ENCODE measurements at regions not wholly inside any gene's neighbourhood (a gene's known extent, or its start where the extent isn't known, plus 50 kb on each side); places are given as distances from the start of the nearest gene placed in this dataset.

DNA sequence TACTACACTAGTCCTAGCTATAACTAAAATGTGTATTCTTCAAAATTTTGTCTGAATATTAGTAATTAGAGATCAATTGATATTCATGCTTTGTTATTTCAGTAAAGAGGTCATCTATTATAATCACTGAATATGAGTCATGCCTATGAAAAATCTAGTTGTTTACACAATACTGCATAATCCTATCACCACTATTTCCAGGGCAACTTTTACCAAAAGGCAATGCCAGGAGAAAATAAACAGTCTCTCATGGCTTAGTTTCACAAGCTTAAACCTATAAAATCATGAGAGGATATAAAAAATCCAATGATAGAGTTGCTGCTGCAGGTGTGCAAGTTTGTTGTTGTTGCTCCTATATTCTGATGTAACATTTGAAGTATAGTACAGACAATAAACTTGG, 149.9 kb upstream of the COL1A2 start:
- Histone ChIP-seq H3K4me1 (no peaks in the 10 kb centered on the region), H3K27me3 (no peaks in the 10 kb centered on the region), H3K27ac (no peak overlapping the region), H3K9me3 (no peaks in the 10 kb centered on the region), H3K36me3 (no peaks in the 10 kb centered on the region), H3K4me3 (no peak overlapping the region)
- no peak for TF ChIP-seq POLR2A (IDR thresholded peaks at IDR 0.05)
- no peak for TF ChIP-seq EP300 (IDR thresholded peaks at IDR 0.05)
- TF ChIP-seq, protein P1, sequence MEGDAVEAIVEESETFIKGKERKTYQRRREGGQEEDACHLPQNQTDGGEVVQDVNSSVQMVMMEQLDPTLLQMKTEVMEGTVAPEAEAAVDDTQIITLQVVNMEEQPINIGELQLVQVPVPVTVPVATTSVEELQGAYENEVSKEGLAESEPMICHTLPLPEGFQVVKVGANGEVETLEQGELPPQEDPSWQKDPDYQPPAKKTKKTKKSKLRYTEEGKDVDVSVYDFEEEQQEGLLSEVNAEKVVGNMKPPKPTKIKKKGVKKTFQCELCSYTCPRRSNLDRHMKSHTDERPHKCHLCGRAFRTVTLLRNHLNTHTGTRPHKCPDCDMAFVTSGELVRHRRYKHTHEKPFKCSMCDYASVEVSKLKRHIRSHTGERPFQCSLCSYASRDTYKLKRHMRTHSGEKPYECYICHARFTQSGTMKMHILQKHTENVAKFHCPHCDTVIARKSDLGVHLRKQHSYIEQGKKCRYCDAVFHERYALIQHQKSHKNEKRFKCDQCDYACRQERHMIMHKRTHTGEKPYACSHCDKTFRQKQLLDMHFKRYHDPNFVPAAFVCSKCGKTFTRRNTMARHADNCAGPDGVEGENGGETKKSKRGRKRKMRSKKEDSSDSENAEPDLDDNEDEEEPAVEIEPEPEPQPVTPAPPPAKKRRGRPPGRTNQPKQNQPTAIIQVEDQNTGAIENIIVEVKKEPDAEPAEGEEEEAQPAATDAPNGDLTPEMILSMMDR (IDR thresholded peaks at IDR 0.05) = no peak
- no peak for TF ChIP-seq POLR2AphosphoS5 (IDR thresholded peaks at IDR 0.05)
- ATAC-seq = no peak

DNA sequence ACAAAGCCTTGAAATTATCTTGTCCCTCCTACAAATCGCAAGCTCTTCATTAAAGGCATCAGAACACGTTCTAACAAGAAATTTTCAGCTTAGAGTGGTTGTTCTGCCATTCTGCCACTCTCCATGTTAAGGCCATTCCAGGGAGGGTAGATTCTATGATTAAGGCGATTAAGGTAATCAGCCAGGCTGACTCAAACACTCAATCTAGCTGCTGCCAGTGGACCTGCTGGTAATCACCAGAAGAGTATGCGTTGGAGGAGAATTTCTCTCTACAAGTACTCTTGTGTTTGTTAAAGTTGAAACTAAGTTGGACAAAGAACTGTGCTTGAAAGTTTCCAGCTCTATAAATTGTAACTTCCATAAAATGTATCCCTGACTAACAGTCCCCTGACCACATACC, 149.2 kb upstream of the COL1A2 start:
- WGBS, 2 donors (ENCODE audit: low coverage in 1 of 2) = 75 to 77% methylated on average over 2 to 4 of the region's 4 CpGs
- no peak for ATAC-seq

DNA sequence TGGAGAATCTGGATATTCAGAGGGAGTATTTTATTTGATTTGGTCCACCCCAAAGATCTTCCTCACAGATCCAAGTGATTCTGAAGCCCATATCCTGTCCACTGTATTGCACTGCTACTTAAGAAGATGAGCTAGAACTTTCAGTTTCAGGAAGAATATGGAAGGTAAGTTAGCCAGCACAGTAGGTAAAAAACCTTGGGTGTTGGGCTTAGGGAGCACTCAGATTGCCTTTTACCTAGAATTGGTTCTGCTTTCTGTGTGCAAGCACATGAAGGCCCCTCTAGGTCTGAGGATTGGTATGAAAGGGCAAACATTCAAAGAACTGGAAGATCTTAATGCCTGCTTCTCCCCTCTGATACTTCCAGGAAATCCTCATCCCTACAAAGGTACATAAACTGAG, 146.7 kb upstream of the COL1A2 start:
- TF ChIP-seq POLR2A (IDR thresholded peaks at IDR 0.05) = no peak
- TF ChIP-seq EP300 (IDR thresholded peaks at IDR 0.05) = no peak
- no peak for TF ChIP-seq POLR2AphosphoS5 (IDR thresholded peaks at IDR 0.05)
- TF ChIP-seq, protein P1 (IDR thresholded peaks at IDR 0.05) = no peak
- Histone ChIP-seq H3K4me3 (no peak overlapping the region), H3K27me3 (no peaks in the 10 kb centered on the region), H3K4me1 (no peaks in the 10 kb centered on the region), H3K36me3 (no peaks in the 10 kb centered on the region), H3K27ac (no peak overlapping the region), H3K9me3 (no peaks in the 10 kb centered on the region)
- ATAC-seq = no peak

More for the DNA sequence above, 149.2 kb upstream of the COL1A2 start:
- no peaks in the 10 kb centered on the region for H3K36me3 ChIP-seq
- no peaks in the 10 kb centered on the region for H3K4me1 ChIP-seq
- H3K4me3 ChIP-seq = no peak overlapping the region
- no peaks in the 10 kb centered on the region for H3K9me3 ChIP-seq
- no peak for TF ChIP-seq EP300 (IDR thresholded peaks at IDR 0.05)
- TF ChIP-seq POLR2A (IDR thresholded peaks at IDR 0.05) = no peak
- TF ChIP-seq, protein P1 (IDR thresholded peaks at IDR 0.05) = no peak
- TF ChIP-seq POLR2AphosphoS5 (IDR thresholded peaks at IDR 0.05) = no peak
- no peak overlapping the region for H3K27ac ChIP-seq
- H3K27me3 ChIP-seq = no peaks in the 10 kb centered on the region

DNA sequence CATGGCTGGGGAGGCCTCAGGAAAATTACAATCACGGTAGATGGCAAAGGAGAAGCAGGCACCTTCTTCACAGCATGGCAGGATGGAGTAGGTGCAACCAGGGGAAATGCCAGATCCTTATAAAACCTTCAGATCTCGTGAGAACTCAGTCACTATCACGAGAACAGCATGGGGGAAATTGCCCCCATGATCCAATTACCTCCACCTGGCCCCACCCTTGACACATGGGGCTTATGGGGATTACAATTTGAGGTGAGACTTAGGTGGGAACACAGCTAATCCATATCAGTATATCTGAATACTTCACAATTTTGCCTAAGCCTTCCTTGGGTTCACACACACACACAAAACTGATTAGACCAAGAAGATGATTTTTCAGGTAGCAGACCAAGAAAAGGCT, 145.1 kb upstream of the COL1A2 start:
- H3K4me1 ChIP-seq = no peaks in the 10 kb centered on the region
- no peak for TF ChIP-seq POLR2A (IDR thresholded peaks at IDR 0.05)
- TF ChIP-seq POLR2AphosphoS5 (IDR thresholded peaks at IDR 0.05) = no peak
- TF ChIP-seq EP300 (IDR thresholded peaks at IDR 0.05) = no peak
- TF ChIP-seq, protein P1 (IDR thresholded peaks at IDR 0.05) = no peak
- no peak overlapping the region for H3K27ac ChIP-seq
- H3K9me3 ChIP-seq = no peaks in the 10 kb centered on the region
- 88% methylated on average over 3 of the region's 3 CpGs for WGBS, 2 donors (ENCODE audit: low coverage in 1 of 2)
- H3K36me3 ChIP-seq = no peaks in the 10 kb centered on the region
- H3K4me3 ChIP-seq = no peak overlapping the region
- no peaks in the 10 kb centered on the region for H3K27me3 ChIP-seq
- ATAC-seq = no peak

DNA sequence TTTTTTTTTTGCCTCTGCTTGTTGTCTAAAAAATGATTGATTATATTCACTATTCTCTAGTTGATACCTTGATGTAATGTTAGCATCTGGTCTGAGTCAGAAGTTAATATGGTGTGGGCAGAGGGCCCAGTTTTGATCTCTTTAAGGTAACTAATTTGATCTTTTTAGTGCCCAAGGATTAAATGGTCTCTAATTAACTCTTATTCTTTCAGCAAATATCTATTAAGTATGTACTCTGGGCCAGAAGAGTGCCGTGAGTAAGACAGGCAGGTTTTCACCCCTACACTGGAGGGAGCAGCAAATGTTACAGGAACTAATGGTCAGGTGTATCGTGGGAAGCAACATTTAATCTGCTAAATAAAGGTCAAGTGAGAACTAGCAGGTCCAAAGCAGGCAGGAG, 144.6 kb upstream of the COL1A2 start:
- Histone ChIP-seq H3K4me1 (no peaks in the 10 kb centered on the region), H3K27ac (no peak overlapping the region), H3K4me3 (no peak overlapping the region), H3K27me3 (no peaks in the 10 kb centered on the region), H3K9me3 (no peaks in the 10 kb centered on the region), H3K36me3 (no peaks in the 10 kb centered on the region)
- no peak for ATAC-seq
- 60% methylated on average over 2 of the region's 2 CpGs; no CpG with 5 or more reads in 1 of the 2 donors for WGBS, 2 donors (ENCODE audit: low coverage in 1 of 2)
- TF ChIP-seq POLR2A (IDR thresholded peaks at IDR 0.05) = no peak

DNA sequence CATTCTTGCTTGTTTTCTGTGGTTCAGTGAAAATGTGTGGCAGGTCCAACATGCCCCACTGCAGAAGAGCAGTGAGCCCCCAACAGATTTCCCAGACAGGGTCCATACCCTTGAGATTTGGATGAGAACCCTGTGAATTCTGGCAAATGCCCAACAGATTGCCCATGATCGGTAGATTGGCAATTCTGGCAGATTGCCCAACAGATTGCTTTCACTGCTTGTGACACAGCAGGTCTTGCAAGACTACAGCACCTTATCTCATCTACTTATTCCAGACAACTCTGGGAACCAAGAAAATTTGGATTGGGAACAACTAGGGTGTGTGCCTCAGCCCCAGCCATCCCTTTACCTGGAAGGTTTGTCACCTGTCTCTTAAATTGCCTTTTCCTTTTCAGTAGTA, 143.7 kb upstream of the COL1A2 start:
- Histone ChIP-seq H3K27me3 (no peaks in the 10 kb centered on the region), H3K9me3 (no peaks in the 10 kb centered on the region), H3K4me3 (no peak overlapping the region), H3K36me3 (no peaks in the 10 kb centered on the region), H3K4me1 (no peaks in the 10 kb centered on the region), H3K27ac (no peak overlapping the region)
- ATAC-seq = no peak
- TF ChIP-seq EP300 (IDR thresholded peaks at IDR 0.05) = no peak
- TF ChIP-seq, protein P1 (IDR thresholded peaks at IDR 0.05) = no peak
- TF ChIP-seq POLR2A (IDR thresholded peaks at IDR 0.05) = no peak
- TF ChIP-seq POLR2AphosphoS5 (IDR thresholded peaks at IDR 0.05) = no peak
- 86% methylated on average over 1 of the region's 1 CpG; no CpG with 5 or more reads in 1 of the 2 donors for WGBS, 2 donors (ENCODE audit: low coverage in 1 of 2)
